Thyroid gland (tissue), 4 donors: ENCODE measurements at regions not wholly inside any gene's neighbourhood (a gene's known extent, or its start where the extent isn't known, plus 50 kb on each side); places are given as distances from the start of the nearest gene placed in this dataset.

ENCODE experiments used
- POLR2A ChIP-seq, 2 donors: fragments of 450-650 bp; IDR thresholded peaks; one replicate each; pipeline ENCODE4 v1.6.1; 2017; ENCODE audit warnings: antibody characterized with exemption in 2 of 2, mild to moderate bottlenecking in 2 of 2, moderate library complexity in 1 of 2
- TF ChIP-seq, protein P1 (sequence below), 6 experiments: fragments of 200-600 bp in 3 of 6; fragments of 450-650 bp in 3 of 6; sonication (generic) in 3 of 6; IDR thresholded peaks; one replicate each; pipeline ENCODE4 v1.5.1; 2016 to 2019; ENCODE audit warnings: antibody characterized with exemption in 6 of 6, mild to moderate bottlenecking in 2 of 6, inconsistent platforms in 1 of 6, moderate library complexity in 1 of 6

DNA sequence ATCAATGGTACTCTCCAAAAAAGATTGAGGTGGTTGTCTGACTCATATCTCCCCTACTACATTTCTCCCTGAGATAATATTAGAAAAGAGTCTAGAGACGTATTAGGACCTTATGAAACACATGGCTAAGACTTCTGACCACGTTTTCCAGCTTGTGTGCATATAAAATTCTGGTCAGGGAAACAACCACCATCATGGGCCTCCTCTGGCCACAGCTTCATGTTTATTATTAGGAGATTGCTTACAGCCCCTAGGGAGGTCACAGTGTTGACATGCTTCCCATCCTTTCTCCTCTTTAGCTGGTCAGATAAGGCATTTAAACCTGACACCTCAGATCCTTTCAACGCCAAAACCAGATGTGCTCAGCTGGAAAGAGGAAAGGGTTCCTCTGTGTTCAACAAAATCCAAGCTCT lies 620.2 kb downstream of the PLPP3 start:
- TF ChIP-seq, protein P1, sequence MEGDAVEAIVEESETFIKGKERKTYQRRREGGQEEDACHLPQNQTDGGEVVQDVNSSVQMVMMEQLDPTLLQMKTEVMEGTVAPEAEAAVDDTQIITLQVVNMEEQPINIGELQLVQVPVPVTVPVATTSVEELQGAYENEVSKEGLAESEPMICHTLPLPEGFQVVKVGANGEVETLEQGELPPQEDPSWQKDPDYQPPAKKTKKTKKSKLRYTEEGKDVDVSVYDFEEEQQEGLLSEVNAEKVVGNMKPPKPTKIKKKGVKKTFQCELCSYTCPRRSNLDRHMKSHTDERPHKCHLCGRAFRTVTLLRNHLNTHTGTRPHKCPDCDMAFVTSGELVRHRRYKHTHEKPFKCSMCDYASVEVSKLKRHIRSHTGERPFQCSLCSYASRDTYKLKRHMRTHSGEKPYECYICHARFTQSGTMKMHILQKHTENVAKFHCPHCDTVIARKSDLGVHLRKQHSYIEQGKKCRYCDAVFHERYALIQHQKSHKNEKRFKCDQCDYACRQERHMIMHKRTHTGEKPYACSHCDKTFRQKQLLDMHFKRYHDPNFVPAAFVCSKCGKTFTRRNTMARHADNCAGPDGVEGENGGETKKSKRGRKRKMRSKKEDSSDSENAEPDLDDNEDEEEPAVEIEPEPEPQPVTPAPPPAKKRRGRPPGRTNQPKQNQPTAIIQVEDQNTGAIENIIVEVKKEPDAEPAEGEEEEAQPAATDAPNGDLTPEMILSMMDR (IDR thresholded peaks at IDR 0.05) = no peak
- TF ChIP-seq POLR2A (IDR thresholded peaks at IDR 0.05) = no peak
